Activated CD8-positive, alpha-beta T cell treated with anti-CD3 and anti-CD28 coated beads for 36 hours (primary cell): ENCODE measurements at regions not wholly inside any gene's neighbourhood (a gene's known extent, or its start where the extent isn't known, plus 50 kb on each side); places are given as distances from the start of the nearest gene placed in this dataset.

Source experiments
- ATAC-seq: fragments of 200-7000 bp; cut with Tn5 transposase; one replicate; pipeline ENCODE4 v1.10.0; 2021; ENCODE audit warnings: mild to moderate bottlenecking, moderate library complexity
- CTCF ChIA-PET: fragments of 350-600 bp; sonication (Branson Sonifier 250); formaldehyde crosslinking; loops from one replicate; lab custom pipeline; 2021; ENCODE audit warnings: antibody characterized with exemption; lab: Charles Lee
- POLR2A ChIA-PET: fragments of 350-600 bp; sonication (Branson Sonifier 250); formaldehyde crosslinking; loops from one replicate; lab custom pipeline; 2021; ENCODE audit warnings: antibody characterized with exemption; lab: Charles Lee
- DNase-seq: peaks from one replicate; pipeline ENCODE4 v3.0.0-alpha.2; 2020
- H3K27ac Mint-ChIP-seq: one replicate; pipeline ENCODE4 v1.8.0; 2021; ENCODE audit warnings: mild to moderate bottlenecking, mixed read lengths
- H3K27me3 Mint-ChIP-seq: one replicate; pipeline ENCODE4 v1.8.0; 2021; ENCODE audit warnings: mixed read lengths
- H3K36me3 Mint-ChIP-seq: one replicate; pipeline ENCODE4 v1.8.0; 2021; ENCODE audit warnings: low read depth, mixed read lengths
- H3K4me1 Mint-ChIP-seq: one replicate; pipeline ENCODE4 v1.8.0; 2021; ENCODE audit warnings: low read depth, mixed read lengths
- H3K4me3 Mint-ChIP-seq: one replicate; pipeline ENCODE4 v1.8.0; 2021; ENCODE audit warnings: mild to moderate bottlenecking, moderate library complexity, mixed read lengths
- H3K9me3 Mint-ChIP-seq: one replicate; pipeline ENCODE4 v1.8.0; 2021; ENCODE audit warnings: mixed read lengths
- CTCF ChIP-seq: fragments of 200-600 bp; IDR thresholded peaks from one replicate; pipeline ENCODE4 v1.8.0; 2022; ENCODE audit warnings: antibody characterized with exemption, mild to moderate bottlenecking
- intact Hi-C: fragments of 100-400 bp; cut with micrococcal nuclease; formaldehyde crosslinking; loops from one replicate; pipeline ENCODE4 v1.10.0; 2022

GRCh38 chrX:30483996-30484395 lies 93.6 kb downstream of the TASL start:
- no peaks in the 10 kb centered on the region for H3K36me3 Mint-ChIP-seq
- CTCF ChIA-PET = interaction anchor here (1.3 kb wide), 1 partner anchor 29 kb away, joined by 3 read pairs; no protein-coding TSS in a partner anchor

GRCh38 chrX:30468471-30468870 lies 109.1 kb downstream of the TASL start:
- intact Hi-C loops = no loop called here
- POLR2A ChIA-PET = no interaction called here
- ATAC-seq = no peak
- Mint-ChIP-seq H3K4me1 (no peaks in the 10 kb centered on the region), H3K4me3 (no peak overlapping the region), H3K36me3 (no peaks in the 10 kb centered on the region), H3K9me3 (no peaks in the 10 kb centered on the region), H3K27ac (no peak overlapping the region), H3K27me3 (no peaks in the 10 kb centered on the region)
- no peak for DNase-seq
- CTCF ChIA-PET = no interaction called here
- TF ChIP-seq CTCF = no peak

More at GRCh38 chrX:30483996-30484395, 93.6 kb downstream of the TASL start:
- DNase-seq = no peak
- H3K9me3 Mint-ChIP-seq = no peaks in the 10 kb centered on the region
- H3K4me3 Mint-ChIP-seq = no peak overlapping the region
- intact Hi-C loops = no loop called here
- no peak for TF ChIP-seq CTCF
- no peaks in the 10 kb centered on the region for H3K4me1 Mint-ChIP-seq
- no peaks in the 10 kb centered on the region for H3K27me3 Mint-ChIP-seq
- no peak overlapping the region for H3K27ac Mint-ChIP-seq
- no peak for ATAC-seq
- POLR2A ChIA-PET = no interaction called here
